Activated B cell treated with CpG ODN at 0.5 μM for 24 hours (primary cell): ENCODE measurements at regions not wholly inside any gene's neighbourhood (a gene's known extent, or its start where the extent isn't known, plus 50 kb on each side); places are given as distances from the start of the nearest gene placed in this dataset.
"Not testable (repeated sequence)": the region's sequence is repeated elsewhere in the genome, so short reads cannot be mapped to it uniquely, and the experiment has no call there.

Experiments used
- ATAC-seq: fragments of 200-7000 bp; cut with Tn5 transposase; one replicate; pipeline ENCODE4 v1.10.0; 2021; ENCODE audit warnings: low read depth, mild to moderate bottlenecking, moderate library complexity
- CTCF ChIA-PET: fragments of 350-600 bp; sonication (Branson Sonifier 250); formaldehyde crosslinking; loops from one replicate; lab custom pipeline; 2021; ENCODE audit warnings: antibody characterized with exemption; lab: Charles Lee
- POLR2A ChIA-PET: fragments of 350-600 bp; sonication (Branson Sonifier 250); formaldehyde crosslinking; loops from one replicate; lab custom pipeline; 2021; ENCODE audit warnings: antibody characterized with exemption; lab: Charles Lee
- DNase-seq: peaks from one replicate; pipeline ENCODE4 v3.0.0; 2022
- H3K27ac Mint-ChIP-seq: one replicate; pipeline ENCODE4 v1.8.0; 2020; ENCODE audit warnings: mixed read lengths
- H3K27me3 Mint-ChIP-seq: one replicate; pipeline ENCODE4 v1.8.0; 2021; ENCODE audit warnings: mixed read lengths
- H3K36me3 Mint-ChIP-seq: one replicate; pipeline ENCODE4 v1.8.0; 2021; ENCODE audit warnings: low read depth, mixed read lengths
- H3K4me1 Mint-ChIP-seq: one replicate; pipeline ENCODE4 v1.8.0; 2021; ENCODE audit warnings: mixed read lengths
- H3K4me3 Mint-ChIP-seq: one replicate; pipeline ENCODE4 v1.8.0; 2020; ENCODE audit warnings: mild to moderate bottlenecking, mixed read lengths
- H3K9me3 Mint-ChIP-seq: one replicate; pipeline ENCODE4 v1.8.0; 2020; ENCODE audit warnings: mixed read lengths
- CTCF ChIP-seq: fragments of 200-600 bp; IDR thresholded peaks from one replicate; pipeline ENCODE4 v1.8.0; 2022; ENCODE audit warnings: antibody characterized with exemption, mild to moderate bottlenecking
- intact Hi-C: fragments of 100-400 bp; cut with micrococcal nuclease; formaldehyde crosslinking; loops from one replicate; pipeline ENCODE4 v1.15.1; 2024

- no peak for DNase-seq
- peaks cover 5% of the 10 kb centered on the region for H3K36me3 Mint-ChIP-seq
- no peak for TF ChIP-seq CTCF
- no peak overlapping the region for H3K27ac Mint-ChIP-seq
- no peak overlapping the region for H3K4me3 Mint-ChIP-seq
- intact Hi-C loops: no loop called here
- CTCF ChIA-PET: no interaction called here
- POLR2A ChIA-PET: no interaction called here
- no peak for ATAC-seq
- no peaks in the 10 kb centered on the region for H3K27me3 Mint-ChIP-seq
- no peaks in the 10 kb centered on the region for H3K4me1 Mint-ChIP-seq
- H3K9me3 Mint-ChIP-seq: peaks cover 9% of the 10 kb centered on the region
Measured at GRCh38 chr12:96085475-96085874, 50.1 kb upstream of the LTA4H start.

- H3K4me1 Mint-ChIP-seq, H3K27ac Mint-ChIP-seq, DNase-seq, H3K27me3 Mint-ChIP-seq, POLR2A ChIA-PET, CTCF ChIA-PET, ATAC-seq, intact Hi-C loops, H3K4me3 Mint-ChIP-seq, H3K36me3 Mint-ChIP-seq: not testable (repeated sequence)
- H3K9me3 Mint-ChIP-seq: peaks cover 13% of the 10 kb centered on the region
Measured at GRCh38 chr12:96086190-96086589, 50.8 kb upstream of the LTA4H start.

- ChIA-PET POLR2A (interaction anchor here (0.6 kb wide), 1 partner anchor 111 kb away, joined by 3 read pairs; no protein-coding TSS in a partner anchor), CTCF (interaction anchor here (1.0 kb wide), 1 partner anchor 123 kb away, joined by 4 read pairs; no protein-coding TSS in a partner anchor)
- H3K4me1 Mint-ChIP-seq: peaks cover 15% of the 10 kb centered on the region
- ATAC-seq: no peak
- H3K27me3 Mint-ChIP-seq: no peaks in the 10 kb centered on the region
- intact Hi-C loops: no loop called here
- no peak for DNase-seq
- TF ChIP-seq CTCF: no peak
- H3K27ac Mint-ChIP-seq: no peak overlapping the region
- H3K36me3 Mint-ChIP-seq: peaks cover 2% of the 10 kb centered on the region
- H3K9me3 Mint-ChIP-seq: peaks cover 12% of the 10 kb centered on the region
- H3K4me3 Mint-ChIP-seq: no peak overlapping the region
Measured at GRCh38 chr12:96091833-96092232, 56.4 kb upstream of the LTA4H start.

- CTCF ChIA-PET: no interaction called here
- intact Hi-C loops: no loop called here
- H3K27ac Mint-ChIP-seq: no peak overlapping the region
- ATAC-seq (no peak), DNase-seq (no peak)
- H3K27me3 Mint-ChIP-seq: no peaks in the 10 kb centered on the region
- TF ChIP-seq CTCF: no peak
- H3K4me1 Mint-ChIP-seq: peaks cover 21% of the 10 kb centered on the region
- POLR2A ChIA-PET: no interaction called here
- no peak overlapping the region for H3K4me3 Mint-ChIP-seq
- peaks cover 12% of the 10 kb centered on the region for H3K9me3 Mint-ChIP-seq
- peaks cover 2% of the 10 kb centered on the region for H3K36me3 Mint-ChIP-seq
Measured at GRCh38 chr12:96093543-96094196, 58.3 kb upstream of the LTA4H start.

- ATAC-seq (no peak), DNase-seq (no peak)
- H3K27me3 Mint-ChIP-seq: no peaks in the 10 kb centered on the region
- CTCF ChIA-PET: interaction anchor here (0.9 kb wide), 1 partner anchor 33 kb away, joined by 3 read pairs; no protein-coding TSS in a partner anchor
- TF ChIP-seq CTCF: no peak
- H3K4me3 Mint-ChIP-seq: no peak overlapping the region
- H3K9me3 Mint-ChIP-seq: peaks cover 12% of the 10 kb centered on the region
- no peaks in the 10 kb centered on the region for H3K36me3 Mint-ChIP-seq
- POLR2A ChIA-PET: interaction anchor here (1.0 kb wide), 1 partner anchor 83 kb away, joined by 3 read pairs; no protein-coding TSS in a partner anchor
- H3K27ac Mint-ChIP-seq: no peak overlapping the region
- intact Hi-C loops: no loop called here
- peaks cover 21% of the 10 kb centered on the region for H3K4me1 Mint-ChIP-seq
Measured at GRCh38 chr12:96094201-96094600, 58.8 kb upstream of the LTA4H start.
